Anterior cingulate cortex (tissue), 58 donors: ENCODE measurements at regions not wholly inside any gene's neighbourhood (a gene's known extent, or its start where the extent isn't known, plus 50 kb on each side); places are given as distances from the start of the nearest gene placed in this dataset.
A peak's percentile ranks its signal among the peaks of the same experiment; 100 is the strongest.
"Not testable (repeated sequence)": the region's sequence is repeated elsewhere in the genome, so short reads cannot be mapped to it uniquely, and the experiment has no call there.

ENCODE experiments used
- DNase-seq, 58 donors: peaks; one replicate each; lab custom pipeline; 2025; lab: John Stamatoyannopoulos, UW

GRCh38 chr2:174697255-174697654, 67.0 kb downstream of the CHRNA1 start:
- peak in 50 of 58 donors; percentile 3 to 79 (median 35) for DNase-seq

GRCh38 chr2:174694920-174695319, 69.4 kb downstream of the CHRNA1 start:
- no peak for DNase-seq

- no peak for DNase-seq
Measured at GRCh38 chr2:174694196-174694878, 69.9 kb downstream of the CHRNA1 start.

GRCh38 chr2:174693344-174693743, 70.9 kb downstream of the CHRNA1 start:
- DNase-seq, result peak in 2 of 58 donors; percentile 4 to 5

GRCh38 chr2:174692256-174692919, 71.9 kb downstream of the CHRNA1 start:
- DNase-seq, result peak in 40 of 58 donors; percentile 18 to 87 (median 60)

GRCh38 chr2:174691201-174691779, 73.0 kb downstream of the CHRNA1 start:
- no peak for DNase-seq

GRCh38 chr2:174690026-174690425, 74.2 kb downstream of the CHRNA1 start:
- DNase-seq, result no peak

- DNase-seq, result no peak
Measured at GRCh38 chr2:174688079-174688478, 76.2 kb downstream of the CHRNA1 start.

- DNase-seq, result no peak
Measured at GRCh38 chr2:174686430-174686829, 77.8 kb downstream of the CHRNA1 start.

- peak in 3 of 58 donors; percentile 12 to 56 (median 19) for DNase-seq
Measured at GRCh38 chr2:174683392-174683759, 80.9 kb downstream of the CHRNA1 start.

GRCh38 chr2:174682578-174683391, 81.5 kb downstream of the CHRNA1 start:
- peak in 47 of 58 donors; percentile 16 to 78 (median 54) for DNase-seq

- DNase-seq, result peak in 16 of 58 donors; percentile 12 to 65 (median 52)
Measured at GRCh38 chr2:174682007-174682577, 82.2 kb downstream of the CHRNA1 start.

GRCh38 chr2:174681099-174682006, 82.9 kb downstream of the CHRNA1 start:
- DNase-seq, result peak in 2 of 58 donors; percentile 31 to 36

GRCh38 chr2:174680221-174680620, 82.6 kb upstream of the WIPF1 start:
- no peak for DNase-seq

- DNase-seq, result peak in 1 of 58 donors; percentile 53
Measured at GRCh38 chr2:174678395-174678794, 80.8 kb upstream of the WIPF1 start.

GRCh38 chr2:174675615-174676014, 78.0 kb upstream of the WIPF1 start:
- DNase-seq, result no peak

GRCh38 chr2:174673876-174674275, 76.3 kb upstream of the WIPF1 start:
- no peak for DNase-seq

GRCh38 chr2:174673440-174673839, 75.8 kb upstream of the WIPF1 start:
- peak in 1 of 58 donors; percentile 12 for DNase-seq

- DNase-seq, result not testable (repeated sequence)
Measured at GRCh38 chr2:174671532-174671931, 73.9 kb upstream of the WIPF1 start.
